CD14-positive monocyte (primary cell): ENCODE measurements at regions not wholly inside any gene's neighbourhood (a gene's known extent, or its start where the extent isn't known, plus 50 kb on each side); places are given as distances from the start of the nearest gene placed in this dataset.

Experiments used
- DNase-seq, 3 donors: peaks; one replicate each; pipeline ENCODE4 v3.0.0-alpha.2; 2011 to 2022
- H2AFZ ChIP-seq: 2 replicates; pipeline ENCODE4 v1.6.0; 2012; ENCODE audit warnings: mild to moderate bottlenecking, low read depth, low read length, inconsistent platforms; ENCODE audit not compliant: insufficient read depth, poor library complexity, severe bottlenecking
- H3K27ac ChIP-seq, 2 donors: 1 replicate in 1 of 2; 2 replicates in 1 of 2; pipeline ENCODE4 v1.5.1; 2012 to 2013; ENCODE audit warnings: low read length in 2 of 2, control low read depth in 1 of 2, inconsistent platforms in 1 of 2, low read depth in 1 of 2, mild to moderate bottlenecking in 1 of 2
- H3K27me3 ChIP-seq, 2 donors: one replicate each; pipeline versions ENCODE4 v1.6.0 to v1.6.1; 2011 to 2013; ENCODE audit warnings: low read length in 2 of 2; ENCODE audit not compliant: control insufficient read depth in 2 of 2, insufficient read depth in 2 of 2
- H3K36me3 ChIP-seq, 2 donors: replicated peaks in 1 of 2; 1 replicate in 1 of 2; 2 replicates in 1 of 2; pipeline versions ENCODE4 v1.5.1 to v1.6.1; 2012 to 2013; ENCODE audit warnings: low read length in 2 of 2, control low read depth in 1 of 2, inconsistent platforms in 1 of 2, mild to moderate bottlenecking in 1 of 2; ENCODE audit not compliant: insufficient read depth in 2 of 2, control insufficient read depth in 1 of 2
- H3K4me1 ChIP-seq, 2 donors: 1 replicate in 1 of 2; 2 replicates in 1 of 2; pipeline versions ENCODE4 v1.5.1 to v1.6.1; 2012 to 2013; ENCODE audit warnings: low read length in 2 of 2, control low read depth in 1 of 2, inconsistent platforms in 1 of 2, mild to moderate bottlenecking in 1 of 2, moderate library complexity in 1 of 2; ENCODE audit not compliant: insufficient read depth in 2 of 2, control insufficient read depth in 1 of 2
- H3K4me2 ChIP-seq: replicated peaks from 2 replicates; pipeline ENCODE3; 2012; ENCODE audit warnings: low read length, moderate library complexity, mild to moderate bottlenecking; ENCODE audit not compliant: poor library complexity, severe bottlenecking; ENCODE audit errors: extremely low read depth
- H3K4me3 ChIP-seq, 3 experiments: fragments of 200-600 bp in 1 of 3; sonication (generic) in 1 of 3; replicated peaks in 1 of 3; 1 replicate in 2 of 3; 2 replicates in 1 of 3; pipeline ENCODE4 v1.5.1; 2011 to 2013; ENCODE audit warnings: low read length in 3 of 3, mild to moderate bottlenecking in 3 of 3, control low read depth in 2 of 3, low read depth in 2 of 3, inconsistent platforms in 1 of 3, moderate library complexity in 1 of 3
- H3K79me2 ChIP-seq: 2 replicates; pipeline ENCODE4 v1.6.0; 2012; ENCODE audit warnings: mild to moderate bottlenecking, control low read depth, inconsistent platforms, low read length, moderate library complexity; ENCODE audit not compliant: insufficient read depth
- H3K9ac ChIP-seq: 2 replicates; pipeline ENCODE4 v1.6.0; 2017; ENCODE audit warnings: low read length, mild to moderate bottlenecking; ENCODE audit not compliant: insufficient read depth, poor library complexity, severe bottlenecking
- H3K9me3 ChIP-seq, 2 donors: replicated peaks in 1 of 2; 1 replicate in 1 of 2; 2 replicates in 1 of 2; pipeline versions ENCODE4 v1.5.1 to v1.6.1; 2012 to 2013; ENCODE audit warnings: low read length in 2 of 2, control low read depth in 1 of 2; ENCODE audit not compliant: control insufficient read depth in 1 of 2, insufficient read depth in 1 of 2
- H4K20me1 ChIP-seq: 2 replicates; pipeline ENCODE4 v1.6.0; 2012; ENCODE audit warnings: mild to moderate bottlenecking, low read length, control low read depth, moderate library complexity; ENCODE audit not compliant: insufficient read depth
- H3K27ac Mint-ChIP-seq, 7 donors: one replicate each; pipeline ENCODE4 v1.8.0; 2020; ENCODE audit warnings: mild to moderate bottlenecking in 7 of 7, mixed read lengths in 7 of 7, moderate library complexity in 6 of 7, inconsistent platforms in 2 of 7
- H3K27me3 Mint-ChIP-seq, 3 donors: one replicate each; pipeline ENCODE4 v1.8.0; 2021 to 2022; ENCODE audit warnings: low read depth in 3 of 3, mild to moderate bottlenecking in 3 of 3, mixed read lengths in 3 of 3, moderate library complexity in 3 of 3, inconsistent platforms in 1 of 3
- H3K36me3 Mint-ChIP-seq, 2 donors: one replicate each; pipeline ENCODE4 v1.8.0; 2020; ENCODE audit warnings: mixed read lengths in 2 of 2, inconsistent platforms in 1 of 2, mild to moderate bottlenecking in 1 of 2
- H3K4me1 Mint-ChIP-seq: one replicate; pipeline ENCODE4 v1.8.0; 2020; ENCODE audit warnings: mild to moderate bottlenecking, mixed read lengths
- H3K4me3 Mint-ChIP-seq, 2 donors: one replicate each; pipeline ENCODE4 v1.8.0; 2020; ENCODE audit warnings: mild to moderate bottlenecking in 2 of 2, mixed read lengths in 2 of 2, moderate library complexity in 1 of 2
- H3K9me3 Mint-ChIP-seq, 7 donors: one replicate each; pipeline ENCODE4 v1.8.0; 2020 to 2022; ENCODE audit warnings: mixed read lengths in 7 of 7, mild to moderate bottlenecking in 6 of 7, moderate library complexity in 6 of 7, inconsistent platforms in 2 of 7
- WGBS: methylation state at CpG from one replicate; pipeline ENCODE4 v1.1.5; 2013; ENCODE audit warnings: missing lambda C conversion rate; ENCODE audit not compliant: insufficient coverage; 5-methylcytosine and 5-hydroxymethylcytosine counted together
- intact Hi-C, 2 donors: fragments of 100-400 bp; cut with micrococcal nuclease; formaldehyde crosslinking; loops; one replicate each; pipeline versions ENCODE4 v1.15.0 to v1.15.1; 2023
- TF ChIP-seq, protein P1 (sequence below): fragments of 200-600 bp; IDR thresholded peaks from one replicate; pipeline ENCODE4 v1.8.0; 2022; ENCODE audit warnings: antibody characterized with exemption, mild to moderate bottlenecking

DNA sequence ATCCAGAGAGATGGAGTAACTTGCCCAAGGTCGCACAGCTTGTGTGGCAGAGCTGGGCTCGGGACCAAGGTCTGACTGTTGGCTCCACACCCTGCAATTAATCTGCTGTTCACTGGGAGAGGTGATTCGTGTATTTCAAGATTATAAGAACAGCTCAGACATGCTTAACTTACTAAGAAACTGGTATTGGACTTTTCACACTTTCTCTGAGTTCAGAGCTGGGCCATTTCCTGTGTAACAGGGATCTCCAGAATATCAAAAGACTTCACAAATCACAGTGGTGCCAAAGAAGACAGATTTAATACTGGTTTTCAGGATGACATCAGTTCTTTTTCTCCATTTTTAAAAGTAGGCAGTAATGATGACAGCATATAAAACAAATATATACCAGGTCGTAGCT, 156.8 kb upstream of the UBE2E1 start:
- H3K9ac ChIP-seq: no peak overlapping the region
- Mint-ChIP-seq H3K27me3 (peaks cover 0 to 4% (median 0%) of the 10 kb centered on the region in 3 donors), H3K4me1 (peaks cover 20% of the 10 kb centered on the region), H3K4me3 (no peak overlapping the region), H3K36me3 (no peaks in the 10 kb centered on the region), H3K27ac (peak overlapping the region in 1 of 7 donors; percentile 68), H3K9me3 (peaks cover 0 to 2% (median 0%) of the 10 kb centered on the region in 7 donors)
- H2AFZ ChIP-seq: no peak overlapping the region
- H3K4me3 ChIP-seq: no peak overlapping the region
- H3K36me3 ChIP-seq: no peaks in the 10 kb centered on the region
- H3K9me3 ChIP-seq: no peaks in the 10 kb centered on the region
- no peak overlapping the region for H3K4me2 ChIP-seq
- H3K79me2 ChIP-seq: no peaks in the 10 kb centered on the region
- peak in 1 of 3 donors; percentile 27 for DNase-seq
- intact Hi-C loops: no loop called here
- H3K27ac ChIP-seq: no peak overlapping the region
- H3K4me1 ChIP-seq: peaks cover 12 to 18% of the 10 kb centered on the region in 2 donors
- no peaks in the 10 kb centered on the region for H3K27me3 ChIP-seq
- TF ChIP-seq, protein P1, sequence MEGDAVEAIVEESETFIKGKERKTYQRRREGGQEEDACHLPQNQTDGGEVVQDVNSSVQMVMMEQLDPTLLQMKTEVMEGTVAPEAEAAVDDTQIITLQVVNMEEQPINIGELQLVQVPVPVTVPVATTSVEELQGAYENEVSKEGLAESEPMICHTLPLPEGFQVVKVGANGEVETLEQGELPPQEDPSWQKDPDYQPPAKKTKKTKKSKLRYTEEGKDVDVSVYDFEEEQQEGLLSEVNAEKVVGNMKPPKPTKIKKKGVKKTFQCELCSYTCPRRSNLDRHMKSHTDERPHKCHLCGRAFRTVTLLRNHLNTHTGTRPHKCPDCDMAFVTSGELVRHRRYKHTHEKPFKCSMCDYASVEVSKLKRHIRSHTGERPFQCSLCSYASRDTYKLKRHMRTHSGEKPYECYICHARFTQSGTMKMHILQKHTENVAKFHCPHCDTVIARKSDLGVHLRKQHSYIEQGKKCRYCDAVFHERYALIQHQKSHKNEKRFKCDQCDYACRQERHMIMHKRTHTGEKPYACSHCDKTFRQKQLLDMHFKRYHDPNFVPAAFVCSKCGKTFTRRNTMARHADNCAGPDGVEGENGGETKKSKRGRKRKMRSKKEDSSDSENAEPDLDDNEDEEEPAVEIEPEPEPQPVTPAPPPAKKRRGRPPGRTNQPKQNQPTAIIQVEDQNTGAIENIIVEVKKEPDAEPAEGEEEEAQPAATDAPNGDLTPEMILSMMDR: no peak
- H4K20me1 ChIP-seq: no peaks in the 10 kb centered on the region
- WGBS: 90% methylated on average over 2 of the region's 4 CpGs

DNA sequence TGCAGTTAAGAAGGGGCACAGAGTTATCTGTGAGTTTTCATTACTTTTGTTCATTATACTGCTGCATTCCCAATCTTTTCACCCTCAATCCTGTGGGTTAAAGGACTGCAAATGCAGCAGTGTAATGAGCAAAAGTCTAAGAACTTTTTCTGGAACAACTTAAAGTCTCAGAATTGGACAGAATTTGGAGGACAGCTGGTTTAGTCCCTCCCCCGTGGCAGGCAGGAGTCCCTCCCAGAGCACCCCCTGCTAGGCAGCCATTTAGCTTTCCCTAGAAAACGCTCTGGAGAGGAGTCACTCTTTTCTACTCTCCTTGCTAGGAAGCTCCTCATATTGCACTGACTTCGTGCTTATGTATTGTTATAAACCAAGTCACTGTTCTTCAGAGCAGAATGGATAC, 156.3 kb upstream of the UBE2E1 start:
- Mint-ChIP-seq H3K27me3 (peaks cover 0 to 5% (median 0%) of the 10 kb centered on the region in 3 donors), H3K9me3 (peaks cover 0 to 2% (median 0%) of the 10 kb centered on the region in 7 donors), H3K27ac (peak overlapping the region in 1 of 7 donors; percentile 12), H3K4me1 (peaks cover 20% of the 10 kb centered on the region), H3K4me3 (no peak overlapping the region), H3K36me3 (no peaks in the 10 kb centered on the region)
- Histone ChIP-seq H3K4me2 (no peak overlapping the region), H4K20me1 (no peaks in the 10 kb centered on the region), H3K9me3 (no peaks in the 10 kb centered on the region), H3K36me3 (no peaks in the 10 kb centered on the region), H3K4me3 (no peak overlapping the region), H3K4me1 (peaks cover 12 to 18% of the 10 kb centered on the region in 2 donors), H3K9ac (no peak overlapping the region), H2AFZ (no peak overlapping the region), H3K27me3 (no peaks in the 10 kb centered on the region), H3K27ac (no peak overlapping the region), H3K79me2 (no peaks in the 10 kb centered on the region)
- TF ChIP-seq, protein P1: no peak
- intact Hi-C loops: no loop called here
- 89% methylated on average over 1 of the region's 3 CpGs for WGBS
- no peak for DNase-seq
